Mesendoderm (in vitro differentiated cells): ENCODE measurements at regions not wholly inside any gene's neighbourhood (a gene's known extent, or its start where the extent isn't known, plus 50 kb on each side); places are given as distances from the start of the nearest gene placed in this dataset.
"Not testable (repeated sequence)": the region's sequence is repeated elsewhere in the genome, so short reads cannot be mapped to it uniquely, and the experiment has no call there.

Experiments used
- DNase-seq: peaks from one replicate; pipeline ENCODE4 v3.0.0; 2013
- H2AK5ac ChIP-seq: 2 replicates; pipeline ENCODE4 v1.6.1; 2013; ENCODE audit warnings: low read length, inconsistent platforms
- H2BK120ac ChIP-seq: 2 replicates; pipeline ENCODE4 v1.6.1; 2013; ENCODE audit warnings: low read depth, mild to moderate bottlenecking, low read length, moderate library complexity, mixed read lengths
- H2BK15ac ChIP-seq: replicated peaks from 2 replicates; pipeline ENCODE4 v1.6.1; 2013; ENCODE audit warnings: low read depth, mild to moderate bottlenecking, moderate library complexity
- H2BK5ac ChIP-seq: 2 replicates; pipeline ENCODE4 v1.6.1; 2013; ENCODE audit warnings: low read length, inconsistent platforms
- H3K18ac ChIP-seq: 2 replicates; pipeline ENCODE4 v1.6.1; 2013; ENCODE audit warnings: mild to moderate bottlenecking, low read length, mixed read lengths
- H3K23ac ChIP-seq: one replicate; pipeline ENCODE4 v1.6.1; 2013; ENCODE audit warnings: low read length
- H3K27ac ChIP-seq: 2 replicates; pipeline ENCODE4 v1.5.1; 2013; ENCODE audit warnings: low read depth, mild to moderate bottlenecking, inconsistent platforms, low read length, moderate library complexity
- H3K27me3 ChIP-seq: 2 replicates; pipeline ENCODE4 v1.6.1; 2013; ENCODE audit warnings: low read length, control low read depth, mild to moderate bottlenecking, inconsistent platforms; ENCODE audit not compliant: insufficient read depth, poor library complexity
- H3K36me3 ChIP-seq: 2 replicates; pipeline ENCODE4 v1.6.1; 2013; ENCODE audit warnings: low read length, inconsistent platforms; ENCODE audit not compliant: control insufficient read depth, insufficient read depth
- H3K4ac ChIP-seq: one replicate; pipeline ENCODE4 v1.6.1; 2013; ENCODE audit warnings: low read depth, mild to moderate bottlenecking, low read length, moderate library complexity
- H3K4me1 ChIP-seq: 2 replicates; pipeline ENCODE4 v1.6.1; 2013; ENCODE audit warnings: low read depth, low read length, inconsistent platforms; ENCODE audit not compliant: control insufficient read depth
- H3K4me2 ChIP-seq: 2 replicates; pipeline ENCODE4 v1.6.1; 2013; ENCODE audit warnings: low read length
- H3K4me3 ChIP-seq: 2 replicates; pipeline ENCODE4 v1.5.1; 2013; ENCODE audit warnings: mild to moderate bottlenecking, low read length
- H3K56ac ChIP-seq: one replicate; pipeline ENCODE4 v1.6.1; 2013; ENCODE audit warnings: low read length
- H3K79me1 ChIP-seq: 2 replicates; pipeline ENCODE4 v1.6.1; 2013; ENCODE audit warnings: low read length, inconsistent platforms
- H3K79me2 ChIP-seq: 2 replicates; pipeline ENCODE4 v1.6.1; 2013; ENCODE audit warnings: mild to moderate bottlenecking, low read length; ENCODE audit not compliant: control insufficient read depth, insufficient read depth
- H3K9ac ChIP-seq: 2 replicates; pipeline ENCODE4 v1.6.1; 2013; ENCODE audit warnings: low read length, inconsistent platforms
- H4K5ac ChIP-seq: one replicate; pipeline ENCODE4 v1.6.1; 2013; ENCODE audit warnings: low read length
- H4K8ac ChIP-seq: one replicate; pipeline ENCODE4 v1.6.1; 2013; ENCODE audit warnings: low read depth, mild to moderate bottlenecking, control low read depth, low read length, moderate library complexity
- WGBS: extraction: QIAGEN DNeasy Blood & Tissue Kit; methylation state at CpG from one replicate; pipeline ENCODE4 v1.1.7; 2013; ENCODE audit warnings: low lambda C conversion rate, missing lambda C conversion rate; ENCODE audit not compliant: insufficient coverage; ENCODE audit errors: extremely low coverage; 5-methylcytosine and 5-hydroxymethylcytosine counted together

- WGBS: no CpG with 5 or more reads among the region's 4 CpGs
- not testable (repeated sequence) for H3K79me2 ChIP-seq, H2AK5ac ChIP-seq
These were observed 627.8 kb downstream of the RFPL4B start for GRCh38 chr6:112974931-112975330.

GRCh38 chr6:112976579-112976978 is 629.4 kb downstream of the RFPL4B start:
- H3K27ac ChIP-seq, H3K9ac ChIP-seq, H3K4me3 ChIP-seq, H3K27me3 ChIP-seq, H3K36me3 ChIP-seq, H3K4me1 ChIP-seq, H2AK5ac ChIP-seq, H2BK120ac ChIP-seq, H2BK15ac ChIP-seq, H3K18ac ChIP-seq, H3K4ac ChIP-seq, H3K79me1 ChIP-seq, DNase-seq, H3K56ac ChIP-seq, H4K8ac ChIP-seq, H3K79me2 ChIP-seq, H4K5ac ChIP-seq, H3K4me2 ChIP-seq, H2BK5ac ChIP-seq, H3K23ac ChIP-seq: not testable (repeated sequence)

More at GRCh38 chr6:112974931-112975330, 627.8 kb downstream of the RFPL4B start:
- not testable (repeated sequence) for H3K4me1 ChIP-seq, H3K79me1 ChIP-seq, H3K27me3 ChIP-seq, H3K36me3 ChIP-seq, H3K4ac ChIP-seq, H4K5ac ChIP-seq, DNase-seq, H3K56ac ChIP-seq, H3K18ac ChIP-seq, H3K9ac ChIP-seq, H3K27ac ChIP-seq, H2BK5ac ChIP-seq, H4K8ac ChIP-seq, H3K4me3 ChIP-seq, H3K23ac ChIP-seq, H3K4me2 ChIP-seq, H2BK15ac ChIP-seq, H2BK120ac ChIP-seq

- Histone ChIP-seq H3K56ac (no peak overlapping the region), H3K4me1 (no peaks in the 10 kb centered on the region), H2AK5ac (no peak overlapping the region), H2BK120ac (no peak overlapping the region), H4K8ac (no peak overlapping the region), H3K4me2 (no peak overlapping the region), H3K27me3 (no peaks in the 10 kb centered on the region), H3K18ac (no peak overlapping the region), H2BK5ac (no peak overlapping the region), H3K36me3 (no peaks in the 10 kb centered on the region), H3K4ac (no peak overlapping the region), H3K9ac (no peak overlapping the region), H3K79me1 (no peaks in the 10 kb centered on the region), H3K27ac (no peak overlapping the region), H3K4me3 (no peak overlapping the region), H3K23ac (no peak overlapping the region), H3K79me2 (no peaks in the 10 kb centered on the region), H2BK15ac (no peak overlapping the region), H4K5ac (no peak overlapping the region)
- WGBS: no CpG with 5 or more reads among the region's 5 CpGs
- no peak for DNase-seq
These were observed 632.7 kb downstream of the RFPL4B start for GRCh38 chr6:112979830-112980229.

- Histone ChIP-seq H3K4ac (no peak overlapping the region), H3K18ac (no peak overlapping the region), H2BK120ac (no peak overlapping the region), H2BK15ac (no peak overlapping the region), H3K23ac (no peak overlapping the region), H3K4me2 (no peak overlapping the region), H2AK5ac (no peak overlapping the region), H3K27me3 (no peaks in the 10 kb centered on the region), H4K8ac (no peak overlapping the region), H3K36me3 (no peaks in the 10 kb centered on the region), H3K4me3 (no peak overlapping the region), H2BK5ac (no peak overlapping the region), H3K9ac (no peak overlapping the region), H3K4me1 (no peaks in the 10 kb centered on the region), H3K79me1 (no peaks in the 10 kb centered on the region), H3K79me2 (no peaks in the 10 kb centered on the region), H3K56ac (no peak overlapping the region), H4K5ac (no peak overlapping the region), H3K27ac (no peak overlapping the region)
- DNase-seq: no peak
- WGBS: no CpG with 5 or more reads among the region's 3 CpGs
These were observed 633.5 kb downstream of the RFPL4B start for GRCh38 chr6:112980676-112981075.

GRCh38 chr6:112983713-112984261 is 636.7 kb downstream of the RFPL4B start:
- Histone ChIP-seq H3K4ac (no peak overlapping the region), H3K27ac (no peak overlapping the region), H2BK15ac (no peak overlapping the region), H3K36me3 (no peaks in the 10 kb centered on the region), H3K9ac (no peak overlapping the region), H2BK120ac (no peak overlapping the region), H2BK5ac (no peak overlapping the region), H3K23ac (no peak overlapping the region), H3K79me2 (no peaks in the 10 kb centered on the region), H3K27me3 (no peaks in the 10 kb centered on the region), H3K4me2 (no peak overlapping the region), H3K18ac (no peak overlapping the region), H3K4me1 (no peaks in the 10 kb centered on the region), H3K4me3 (no peak overlapping the region), H4K8ac (no peak overlapping the region), H4K5ac (no peak overlapping the region), H2AK5ac (no peak overlapping the region), H3K79me1 (no peaks in the 10 kb centered on the region), H3K56ac (no peak overlapping the region)
- no CpG with 5 or more reads among the region's 1 CpG for WGBS
- no peak for DNase-seq

DNA sequence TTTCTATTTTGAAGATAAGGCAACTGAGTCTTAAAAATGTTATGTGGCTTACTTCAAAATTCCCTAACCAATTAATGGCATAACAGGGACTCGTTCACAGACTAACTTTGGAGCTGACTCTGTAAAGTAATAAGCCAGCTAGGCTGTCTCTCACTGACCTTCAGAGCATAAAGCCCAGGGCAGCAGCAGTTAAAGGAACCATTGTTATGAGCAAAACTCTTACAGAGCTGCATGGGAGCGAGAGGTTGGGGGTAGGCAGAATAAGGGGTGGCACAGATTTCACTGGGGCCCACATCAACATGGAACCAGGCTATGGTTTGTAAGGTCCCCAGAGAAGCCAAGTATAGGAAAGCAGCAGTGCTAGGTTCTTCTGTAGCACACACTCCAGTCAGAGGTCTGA is 637.8 kb downstream of the RFPL4B start:
- H3K18ac ChIP-seq: no peak overlapping the region
- no peak for DNase-seq
- no peak overlapping the region for H3K23ac ChIP-seq
- H3K4me1 ChIP-seq: no peaks in the 10 kb centered on the region
- no peak overlapping the region for H2BK120ac ChIP-seq
- H3K79me2 ChIP-seq: no peaks in the 10 kb centered on the region
- no peak overlapping the region for H3K4me3 ChIP-seq
- H3K36me3 ChIP-seq: no peaks in the 10 kb centered on the region
- H2BK5ac ChIP-seq: no peak overlapping the region
- WGBS: no CpG with 5 or more reads among the region's 2 CpGs
- H3K4ac ChIP-seq: no peak overlapping the region
- no peak overlapping the region for H3K56ac ChIP-seq
- no peaks in the 10 kb centered on the region for H3K79me1 ChIP-seq
- H4K8ac ChIP-seq: no peak overlapping the region
- no peak overlapping the region for H2BK15ac ChIP-seq
- H3K27me3 ChIP-seq: no peaks in the 10 kb centered on the region
- H4K5ac ChIP-seq: no peak overlapping the region
- H2AK5ac ChIP-seq: no peak overlapping the region
- H3K4me2 ChIP-seq: no peak overlapping the region
- H3K27ac ChIP-seq: no peak overlapping the region
- no peak overlapping the region for H3K9ac ChIP-seq
